Activated T-helper 1 cell treated with Interleukin-2 at 50 U/mL for 16 hours (primary cell): ENCODE measurements at regions not wholly inside any gene's neighbourhood (a gene's known extent, or its start where the extent isn't known, plus 50 kb on each side); places are given as distances from the start of the nearest gene placed in this dataset.

Experiments
- DNase-seq: peaks from one replicate; pipeline ENCODE4 v3.0.0-alpha.2; 2020; ENCODE audit warnings: low read depth

DNA sequence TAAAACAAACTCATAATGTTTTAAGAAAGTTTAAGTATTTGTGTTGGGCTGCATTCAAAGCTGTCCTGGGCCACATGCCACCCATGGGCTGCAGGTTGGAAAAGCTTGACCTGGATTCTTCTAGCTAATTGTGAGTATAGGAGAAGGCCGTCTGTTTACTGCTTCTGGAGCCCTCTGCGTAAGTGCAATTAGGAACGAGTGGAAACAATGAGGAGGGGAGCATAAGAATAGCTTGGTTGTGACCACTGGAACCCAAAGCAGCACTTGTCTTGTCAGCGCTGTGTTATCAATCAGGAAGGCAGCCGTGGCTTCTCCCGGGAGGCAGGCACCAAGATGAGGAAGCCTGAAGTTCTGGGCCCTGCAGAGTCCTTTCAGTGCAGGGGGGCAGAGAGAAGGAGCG lies 110.4 kb upstream of the MBNL2 start:
- no peak for DNase-seq

DNA sequence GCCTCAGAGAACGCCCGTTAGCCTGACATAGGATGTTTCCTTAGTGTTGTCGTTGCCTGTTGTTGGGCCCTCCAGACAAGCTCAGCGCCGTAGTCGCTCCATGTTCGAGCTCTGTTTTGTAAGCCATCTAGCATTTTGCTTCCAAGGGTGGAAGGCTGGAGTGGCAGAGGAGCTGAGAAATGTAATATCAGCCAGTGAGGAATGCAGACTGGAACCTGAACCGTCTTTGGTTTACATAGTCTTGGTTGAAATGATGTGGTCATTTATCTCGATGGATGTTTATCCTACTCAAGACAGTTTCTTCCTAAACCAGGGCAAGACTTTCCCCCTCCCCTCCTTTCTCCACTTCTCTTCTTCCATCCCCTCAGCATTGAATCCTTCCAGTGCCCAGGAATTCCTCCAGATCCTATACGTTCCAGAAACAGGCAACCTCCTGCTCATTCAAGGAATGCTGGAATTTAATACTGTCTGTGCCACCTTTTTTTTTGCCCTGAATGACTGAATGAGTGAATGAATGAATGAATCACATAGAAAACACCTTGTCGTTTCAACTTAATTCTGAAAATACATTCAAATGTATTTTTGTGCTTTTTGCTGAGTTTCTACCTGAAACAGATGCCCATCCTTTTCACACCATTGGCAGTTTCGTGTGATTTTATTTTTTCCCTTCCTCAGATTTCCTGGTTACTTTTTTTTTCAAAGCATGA lies 109.5 kb upstream of the MBNL2 start:
- no peak for DNase-seq

DNA sequence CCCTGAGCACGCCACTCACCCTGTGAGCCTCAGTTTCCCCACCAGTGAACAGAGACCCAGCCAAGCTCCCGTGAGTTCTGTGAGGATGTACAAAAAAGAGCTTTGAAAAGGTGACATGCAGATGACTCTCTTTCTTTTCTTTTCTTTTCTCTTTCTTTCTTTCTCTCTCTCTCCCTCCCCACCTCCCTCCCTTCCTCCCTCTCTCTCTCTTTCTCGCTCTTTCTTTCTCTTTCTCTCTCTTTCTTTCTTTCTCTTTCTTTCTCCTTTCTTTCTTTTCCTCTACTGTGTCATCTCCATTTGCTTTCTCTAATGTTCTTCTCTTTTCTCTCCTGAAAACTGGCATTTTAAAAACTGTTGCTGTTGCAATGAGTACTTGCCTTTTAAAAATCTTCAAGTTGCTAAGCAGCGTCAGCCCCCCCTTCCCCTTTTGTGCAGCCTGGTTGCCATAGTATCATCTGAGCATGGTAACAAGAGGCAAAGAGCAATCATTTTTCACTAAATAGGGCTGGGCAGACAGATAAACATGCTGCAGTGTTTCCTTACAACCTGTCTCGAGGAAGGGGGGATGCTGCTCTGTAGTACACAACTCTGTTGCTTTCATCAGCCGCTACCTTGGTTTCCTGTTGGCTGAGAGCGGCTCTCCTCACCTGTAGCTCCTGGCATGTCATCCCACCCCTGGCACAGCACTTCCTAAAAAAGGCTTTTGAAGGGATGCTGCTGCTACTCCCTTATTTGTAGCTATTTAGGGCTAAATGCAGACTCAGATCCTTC lies 108.7 kb upstream of the MBNL2 start:
- DNase-seq: no peak

DNA sequence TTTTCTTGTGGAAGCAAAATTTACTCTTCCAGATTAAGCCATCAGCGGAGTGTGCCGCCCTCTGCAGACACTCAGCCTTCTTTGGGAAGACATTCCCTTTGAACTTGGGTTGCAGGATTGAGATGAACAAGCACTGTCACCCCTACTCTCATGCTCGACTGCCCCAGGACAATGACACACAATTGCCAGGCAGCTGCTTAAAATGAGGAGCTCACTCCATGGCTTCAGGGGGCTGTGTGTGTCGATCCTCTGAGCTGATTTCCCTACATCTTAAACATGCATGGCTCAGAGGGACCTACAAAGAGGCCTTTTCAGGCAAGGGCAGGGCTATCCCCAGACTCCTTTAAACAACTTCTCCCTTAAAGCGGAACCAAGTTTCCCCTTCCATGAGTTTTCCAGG lies 107.5 kb upstream of the MBNL2 start:
- no peak for DNase-seq

DNA sequence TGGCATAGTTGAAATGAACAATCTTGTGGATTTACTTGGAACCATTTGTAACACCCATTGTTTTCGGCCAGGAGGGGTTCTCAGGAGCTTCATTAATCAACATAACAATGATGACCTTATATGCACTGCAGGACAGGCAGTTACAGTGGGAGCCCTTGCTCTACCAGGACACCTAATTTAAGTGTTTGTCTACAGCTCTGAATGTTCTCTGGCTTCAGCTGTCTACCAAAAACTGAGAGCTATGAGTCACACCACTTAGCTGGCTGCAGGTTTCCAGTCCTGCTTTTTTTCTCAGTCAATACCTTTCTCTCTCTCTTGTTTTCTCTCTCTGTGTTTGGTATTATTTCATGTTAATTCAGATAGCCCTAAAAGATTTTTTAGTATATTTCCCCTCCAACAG lies 105.4 kb upstream of the MBNL2 start:
- DNase-seq: no peak

DNA sequence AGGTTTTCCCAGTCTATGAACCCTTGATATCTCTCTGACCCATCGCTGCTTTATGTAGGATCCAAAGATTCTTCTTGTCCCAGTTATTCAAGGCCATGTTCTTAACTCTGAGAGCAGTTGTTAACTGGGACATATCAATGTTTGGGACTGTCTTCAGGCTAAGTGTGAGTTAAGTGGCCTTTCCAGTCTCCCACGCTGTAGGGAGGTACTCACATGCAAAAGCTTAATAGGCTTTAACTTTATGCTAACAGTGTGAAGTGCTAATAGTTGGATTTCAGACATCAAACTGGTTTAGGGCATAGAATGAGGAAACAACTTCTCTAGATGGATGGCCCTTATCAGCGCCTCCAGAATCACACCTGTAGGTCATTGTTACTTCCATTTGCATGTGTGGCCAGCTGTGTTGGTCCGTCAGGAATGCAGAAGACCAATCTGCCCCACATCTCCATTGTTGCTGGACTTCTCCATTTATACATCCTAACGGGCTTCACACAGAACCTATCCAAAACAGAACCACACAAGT lies 104.7 kb upstream of the MBNL2 start:
- no peak for DNase-seq

DNA sequence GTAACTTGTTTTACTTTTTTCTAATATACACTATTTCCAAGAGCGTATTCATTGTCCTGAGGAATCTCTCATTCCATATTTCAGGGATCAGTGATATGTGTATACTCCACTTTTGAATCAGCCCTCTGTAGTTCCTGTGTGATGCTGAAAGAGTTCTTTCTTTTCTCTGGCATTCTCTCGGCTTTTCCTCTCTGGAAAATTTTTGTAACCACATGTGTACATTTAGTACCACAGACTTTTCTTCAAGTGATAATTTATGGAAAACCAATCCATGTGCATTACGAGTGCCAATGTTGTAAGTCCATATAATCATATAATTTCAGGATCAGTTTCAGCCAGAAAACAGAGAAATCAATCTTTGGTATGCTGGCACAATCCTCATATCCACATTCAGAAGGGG lies 102.2 kb upstream of the MBNL2 start:
- no peak for DNase-seq

DNA sequence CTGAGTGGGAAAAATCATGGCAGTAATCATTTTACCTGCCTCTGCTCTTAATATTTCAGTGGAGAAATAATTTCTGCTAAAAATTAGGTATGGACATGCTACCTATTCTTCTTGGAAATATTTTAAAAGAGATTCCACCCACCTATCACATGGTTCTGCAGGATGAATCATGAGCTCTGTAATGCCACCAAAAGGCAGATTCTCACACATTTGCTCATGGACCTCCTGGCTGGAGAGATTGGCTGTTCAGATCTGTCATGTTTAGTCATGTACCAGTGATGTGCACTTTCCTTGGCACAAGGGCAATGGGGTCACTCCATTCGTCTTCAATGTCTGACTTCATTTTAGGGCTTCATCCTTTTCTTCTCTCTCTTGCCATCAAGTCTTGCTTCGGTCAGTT lies 101.8 kb upstream of the MBNL2 start:
- DNase-seq: no peak

DNA sequence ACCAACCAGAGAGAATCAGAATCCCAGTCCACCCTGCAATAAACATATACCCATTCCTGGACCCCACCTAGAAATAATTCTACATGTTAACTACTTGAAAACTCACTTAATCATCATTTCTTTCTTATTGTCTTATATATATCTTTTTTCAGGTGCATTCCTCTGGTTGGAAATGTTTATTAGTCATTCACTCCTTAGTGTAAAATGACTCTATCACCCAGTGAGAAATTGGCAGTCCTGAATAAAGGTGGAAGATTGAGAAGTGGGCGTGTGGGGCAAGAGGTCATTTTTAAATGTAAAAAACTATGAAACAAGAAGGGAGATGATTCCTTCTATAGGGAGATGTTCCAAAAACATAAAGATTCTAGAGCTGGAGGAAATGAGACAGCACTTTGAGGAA lies 101.2 kb upstream of the MBNL2 start:
- DNase-seq: no peak

DNA sequence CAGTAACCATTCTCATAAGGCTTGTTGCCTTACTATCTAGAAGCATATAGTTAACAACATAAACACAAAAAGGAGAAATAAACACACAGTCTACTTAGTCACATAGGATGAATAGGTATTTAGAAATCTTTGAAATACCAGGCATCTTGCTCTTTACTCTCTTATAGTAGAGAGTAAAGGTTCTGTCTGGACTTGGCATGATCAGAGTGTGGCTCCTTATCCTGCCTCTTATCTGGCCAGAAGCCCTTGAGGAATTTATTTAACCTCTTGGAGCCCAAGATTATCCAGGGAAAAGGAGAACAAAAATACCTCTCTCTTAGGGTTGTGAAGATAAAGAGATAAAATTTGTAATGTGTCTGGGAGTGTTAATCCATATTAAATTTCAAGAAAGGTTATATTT lies 100.2 kb upstream of the MBNL2 start:
- no peak for DNase-seq

DNA sequence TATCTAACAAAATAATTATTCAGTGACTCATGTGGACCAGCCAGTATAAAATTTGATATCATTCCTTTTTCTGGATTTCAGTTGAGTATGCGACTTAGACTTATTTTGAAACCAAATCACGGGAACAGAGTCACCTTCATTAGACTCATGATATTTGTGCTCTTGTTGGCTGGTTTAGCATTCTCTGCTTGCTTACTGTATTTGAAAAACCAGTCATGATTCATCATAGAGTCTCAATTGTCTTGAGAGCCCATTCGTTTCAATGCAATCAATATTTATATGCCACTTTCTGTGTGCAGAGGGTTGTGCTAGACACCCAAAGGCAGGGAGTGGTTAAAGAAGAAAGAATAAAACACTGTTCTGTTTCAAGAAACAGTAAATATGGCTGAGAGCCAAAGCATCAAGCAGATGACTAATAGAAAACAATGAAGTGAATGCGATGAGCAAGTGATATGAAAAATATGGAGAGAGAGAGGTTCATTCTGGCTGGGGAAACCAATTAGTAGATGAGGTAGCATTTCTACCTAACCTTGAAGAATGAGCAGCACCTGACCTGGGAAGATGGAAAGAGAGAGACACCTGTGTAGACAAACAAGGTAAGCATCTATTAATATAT lies 99.6 kb upstream of the MBNL2 start:
- no peak for DNase-seq

DNA sequence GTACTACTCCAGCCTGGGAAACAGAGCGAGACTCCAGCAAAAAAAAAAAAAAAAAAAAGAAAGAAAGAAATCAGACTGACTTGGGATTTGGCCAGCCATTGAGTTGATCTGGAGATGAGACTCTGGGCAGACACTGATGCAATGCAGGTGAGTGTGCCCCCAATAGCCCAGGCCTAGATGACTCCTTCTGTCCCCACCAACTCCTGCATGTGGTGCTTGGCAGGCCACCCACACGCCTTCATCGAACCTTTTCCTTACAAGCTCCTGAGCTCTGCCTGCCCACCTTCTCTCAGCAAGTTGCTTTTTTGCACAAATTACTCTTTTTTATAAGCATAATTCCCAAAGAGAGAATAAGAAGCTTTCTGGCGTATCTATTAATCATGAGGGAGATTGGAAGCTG lies 97.9 kb upstream of the MBNL2 start:
- DNase-seq: no peak

DNA sequence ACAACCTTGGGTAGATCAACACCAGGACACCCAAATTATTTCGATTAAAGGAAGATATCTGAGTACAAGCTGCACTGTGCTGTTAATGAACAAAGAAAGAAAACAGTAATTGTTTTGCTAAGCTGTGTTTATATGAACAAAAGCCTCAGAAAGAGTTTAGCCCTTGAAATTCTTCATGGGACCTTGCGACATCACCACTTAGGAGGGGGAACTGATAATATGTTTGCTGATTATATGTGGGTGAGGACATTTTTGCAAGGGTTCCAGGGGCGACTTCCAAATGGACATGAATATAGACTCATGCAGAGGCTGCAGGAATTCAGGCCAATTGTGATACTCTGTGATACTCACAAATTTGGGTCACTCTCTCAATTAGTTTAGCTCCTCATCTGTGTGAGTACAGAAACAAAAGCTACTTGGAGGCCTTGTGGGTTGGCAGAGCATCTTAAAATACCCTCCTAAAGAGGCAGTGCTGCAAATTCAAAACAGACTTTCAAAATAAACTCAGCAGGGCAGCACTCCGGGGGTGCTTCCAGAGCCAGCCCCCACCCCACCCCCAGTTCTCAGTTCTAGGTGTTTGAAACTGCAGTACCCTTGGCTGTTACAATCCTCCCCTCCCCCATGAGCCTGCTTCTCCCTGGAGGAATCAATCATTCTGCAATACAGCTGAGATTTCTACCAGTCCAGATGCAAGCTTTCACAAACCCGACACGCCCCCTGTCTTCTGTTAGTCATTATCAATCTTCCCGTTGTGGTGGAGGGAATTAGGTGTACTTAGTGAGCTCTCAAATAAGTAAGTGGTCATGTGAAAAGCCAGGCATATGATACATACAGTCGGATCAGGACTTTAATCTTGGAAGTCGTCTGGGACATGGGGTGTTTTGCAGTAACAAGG lies 97.0 kb upstream of the MBNL2 start:
- no peak for DNase-seq

DNA sequence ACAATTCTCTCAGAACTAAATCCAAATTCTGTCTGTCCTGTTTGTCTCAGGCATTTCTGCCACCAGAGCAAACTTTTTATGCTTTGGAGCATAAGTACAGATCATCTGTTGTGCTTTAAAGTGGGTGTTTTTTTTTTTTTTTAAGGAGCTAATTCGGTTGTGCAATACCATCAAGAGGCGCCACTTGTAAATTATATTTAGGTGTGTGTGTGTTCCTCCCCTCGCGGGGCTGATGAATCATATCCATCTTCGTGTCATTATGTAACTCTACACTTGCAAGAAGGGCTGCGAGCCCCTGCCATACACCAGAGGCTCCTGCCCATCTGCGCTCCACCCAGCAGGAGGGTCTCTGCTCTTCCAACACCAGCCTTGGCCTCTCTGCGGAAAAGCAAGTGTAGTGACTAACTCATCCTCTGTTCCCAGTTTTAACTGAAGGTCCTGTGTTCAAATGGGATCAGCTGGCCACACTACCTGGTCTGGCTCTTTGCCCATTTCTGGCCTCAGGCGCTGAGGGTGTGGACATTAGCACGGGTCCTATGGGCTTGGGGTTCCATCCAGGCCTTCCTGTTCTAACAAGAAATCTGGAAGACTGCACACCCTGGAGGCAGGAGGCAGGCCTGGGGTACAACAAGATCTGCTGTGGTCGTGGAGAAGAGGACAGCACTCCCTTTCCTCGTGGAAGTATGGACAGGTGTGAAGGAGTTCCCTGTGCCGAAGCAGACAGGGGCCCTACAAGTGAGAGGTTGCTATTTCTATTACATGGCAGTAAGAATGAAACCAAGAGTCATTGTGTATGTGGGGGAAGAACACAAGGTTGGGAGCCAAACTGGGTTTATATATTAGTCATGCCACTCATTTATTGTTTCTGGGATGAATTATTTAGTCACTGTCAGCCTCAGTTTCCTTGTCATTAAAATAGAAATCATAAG lies 96.1 kb upstream of the MBNL2 start:
- no peak for DNase-seq

DNA sequence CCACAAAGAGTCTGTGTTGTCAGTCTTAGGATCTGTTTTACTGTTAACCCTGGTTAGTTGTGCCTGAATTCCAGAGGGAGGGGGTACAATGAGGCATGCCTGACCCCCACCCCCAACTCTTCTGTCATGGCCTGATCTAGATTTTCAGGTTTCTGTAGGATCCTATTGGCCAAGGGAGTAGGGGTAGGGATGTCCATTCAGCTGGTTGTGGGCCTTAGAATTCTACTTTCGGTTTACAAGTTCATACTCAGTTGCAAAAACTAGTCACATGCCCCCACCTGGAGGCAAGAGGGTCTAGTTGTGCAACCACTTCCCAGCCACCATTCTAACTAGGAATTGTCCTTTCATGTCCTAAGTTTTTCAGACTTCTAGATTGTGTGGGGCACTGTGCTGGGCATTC lies 94.3 kb upstream of the MBNL2 start:
- no peak for DNase-seq

DNA sequence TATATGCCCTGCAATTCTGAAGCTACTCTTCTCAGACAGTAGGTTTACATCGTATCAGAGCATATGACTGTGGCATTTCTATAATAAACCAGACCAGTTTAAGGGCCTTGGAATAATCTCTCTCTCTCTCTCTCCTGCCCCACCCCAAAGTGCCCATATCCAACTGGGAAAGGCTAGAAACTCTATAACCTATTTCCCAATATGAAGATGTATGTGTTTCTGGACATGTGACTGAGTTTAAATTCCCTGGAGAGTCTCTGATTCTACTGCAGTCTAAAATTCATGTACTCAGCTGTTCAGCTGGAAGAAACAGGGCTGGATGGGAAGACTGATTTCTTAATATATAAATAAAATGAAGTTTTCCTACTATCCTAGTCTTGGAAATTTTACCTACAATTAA lies 91.9 kb upstream of the MBNL2 start:
- DNase-seq: no peak

DNA sequence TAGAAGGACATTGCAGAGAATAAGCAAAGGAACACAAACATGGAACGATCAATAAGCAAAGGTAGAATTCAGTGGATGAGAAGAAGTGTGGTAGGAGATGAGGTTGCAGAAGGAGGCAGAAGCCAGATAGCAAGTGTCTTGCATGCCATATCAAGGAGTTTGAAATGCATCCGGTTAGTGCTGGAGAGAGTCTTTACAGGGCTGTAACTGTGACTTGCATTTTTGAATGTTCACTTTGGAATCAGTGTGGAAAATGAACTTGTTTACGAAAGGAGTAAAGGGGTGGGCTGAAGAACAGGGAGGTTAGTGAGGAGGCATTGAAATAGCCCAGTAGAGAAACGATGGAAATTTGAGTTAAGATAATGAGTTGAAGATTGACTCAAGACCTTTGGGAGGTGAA lies 90.7 kb upstream of the MBNL2 start:
- DNase-seq: no peak

DNA sequence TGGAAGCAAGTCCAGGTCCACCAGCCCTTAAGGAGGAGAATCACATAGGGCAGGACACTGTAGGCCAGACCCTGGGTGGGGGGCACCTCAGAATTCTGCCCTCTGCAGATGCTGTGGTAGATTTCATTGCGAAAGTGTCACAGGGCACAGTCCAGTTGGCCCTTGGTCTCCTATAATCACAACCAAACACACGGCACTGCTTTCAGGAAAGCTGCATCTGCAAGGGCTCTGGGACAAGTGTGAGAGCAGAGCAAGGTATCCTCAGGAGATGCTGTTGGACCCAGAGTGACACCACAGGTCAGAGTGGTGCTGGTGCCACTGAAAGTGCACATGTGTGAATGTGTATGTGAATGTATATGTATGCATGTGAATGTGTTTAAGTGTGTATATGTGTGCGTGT lies 88.6 kb upstream of the MBNL2 start:
- no peak for DNase-seq

DNA sequence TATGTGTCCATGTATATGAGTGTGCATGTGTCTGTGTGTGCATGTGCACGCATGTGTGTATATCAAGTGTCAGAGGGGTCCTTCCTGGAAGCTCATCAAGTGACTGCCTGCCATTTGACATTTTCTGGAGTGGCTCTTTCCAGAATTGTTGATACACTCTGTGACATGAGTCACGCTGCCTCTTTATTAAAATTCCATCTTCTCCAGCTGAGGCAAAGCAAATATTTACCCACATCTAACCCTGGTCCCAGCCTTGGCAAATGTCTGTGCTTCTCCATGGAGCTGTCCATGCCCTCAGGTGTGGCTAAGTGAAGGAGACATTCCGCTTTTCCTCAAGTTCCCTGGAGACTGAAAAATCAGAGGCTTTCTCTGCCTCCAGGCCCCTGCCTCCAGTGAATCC lies 88.2 kb upstream of the MBNL2 start:
- no peak for DNase-seq

DNA sequence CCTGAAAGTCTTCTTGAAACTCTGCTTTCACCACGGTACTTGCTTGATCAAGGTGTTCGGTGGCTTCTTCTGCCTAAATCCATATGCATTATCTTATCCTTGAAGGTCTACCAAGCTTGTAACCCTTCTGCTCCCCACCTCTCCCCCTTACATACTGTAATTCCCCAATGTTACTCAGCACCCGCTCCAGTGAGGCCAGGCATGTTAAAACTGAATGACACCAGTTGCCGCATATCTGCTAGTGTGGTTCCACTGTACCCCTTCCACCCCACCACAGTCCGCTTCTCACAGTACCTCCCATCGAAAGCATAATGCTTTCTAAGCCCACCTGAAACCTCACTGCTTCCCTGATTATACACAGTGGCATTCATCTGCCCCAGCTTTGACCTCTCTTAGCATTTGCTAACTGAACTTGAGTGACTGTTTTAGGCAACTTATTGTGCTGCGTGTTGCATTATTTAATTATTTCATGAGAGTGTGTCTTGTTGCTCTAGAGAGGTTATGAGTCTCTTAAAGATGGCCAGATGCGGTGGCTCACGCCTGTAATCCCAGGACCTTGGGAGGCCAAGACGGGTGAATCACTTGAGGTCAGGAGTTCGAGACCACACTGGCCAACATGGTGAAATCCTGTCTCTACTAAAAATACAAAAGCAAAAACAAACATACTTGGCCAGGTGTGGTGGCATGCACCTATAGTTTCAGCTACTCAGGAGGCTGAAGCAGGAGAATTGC lies 87.6 kb upstream of the MBNL2 start:
- no peak for DNase-seq
